SK-N-SH (cell line): ENCODE measurements at regions not wholly inside any gene's neighbourhood (a gene's known extent, or its start where the extent isn't known, plus 50 kb on each side); places are given as distances from the start of the nearest gene placed in this dataset.

Experiments
- CTCF ChIA-PET: fragments of 300-600, 350-600 bp; formaldehyde crosslinking; extraction: SDS; loops from one replicate; lab custom pipeline; 2021; lab: Yijun Ruan, JAX
- POLR2A ChIA-PET: fragments of 350-600 bp; sonication (Branson Sonifier 250); formaldehyde crosslinking; extraction: SDS; loops from one replicate; lab custom pipeline; 2020; ENCODE audit warnings: antibody characterized with exemption, inconsistent platforms; lab: Yijun Ruan, JAX
- DNase-seq: peaks from one replicate; pipeline ENCODE4 v3.0.0; 2012
- H2AFZ ChIP-seq: fragments of 200-600 bp; sonication (generic); 2 replicates; pipeline ENCODE4 v1.8.1; 2016; ENCODE audit warnings: antibody characterized with exemption, mild to moderate bottlenecking, low read depth
- H3F3A ChIP-seq: fragments of 200-600 bp; sonication (generic); replicated peaks from 2 replicates; pipeline ENCODE3; 2016; ENCODE audit warnings: antibody characterized with exemption, mild to moderate bottlenecking; ENCODE audit not compliant: insufficient read depth
- H3K27ac ChIP-seq, 2 experiments: fragments of 200-500 bp in 1 of 2; fragments of 200-600 bp in 1 of 2; sonication (Bioruptor generic) in 1 of 2; sonication (generic), shearing (Covaris generic) in 1 of 2; 2 replicates each; pipeline versions ENCODE4 v1.5.1 to v1.6.1; 2014 to 2016; ENCODE audit warnings: low read depth in 2 of 2, inconsistent platforms in 1 of 2, low read length in 1 of 2, mild to moderate bottlenecking in 1 of 2, mixed read lengths in 1 of 2
- H3K27me3 ChIP-seq: fragments of 200-600 bp; sonication (generic), shearing (Covaris generic); 2 replicates; pipeline ENCODE4 v1.6.1; 2016; ENCODE audit warnings: mixed run types; ENCODE audit not compliant: insufficient read depth
- H3K36me3 ChIP-seq, 2 experiments: fragments of 200-500 bp in 1 of 2; fragments of 200-600 bp in 1 of 2; sonication (Bioruptor generic) in 1 of 2; sonication (generic) in 1 of 2; replicated peaks in 1 of 2; 2 replicates each; pipeline versions ENCODE3 to v1.5.1; 2014 to 2016; ENCODE audit warnings: low read length in 1 of 2, mild to moderate bottlenecking in 1 of 2; ENCODE audit not compliant: insufficient read depth in 2 of 2, control insufficient read depth in 1 of 2
- H3K4me1 ChIP-seq, 2 experiments: fragments of 200-500 bp in 1 of 2; fragments of 200-600 bp in 1 of 2; sonication (Bioruptor generic) in 1 of 2; sonication (generic), shearing (Covaris generic) in 1 of 2; 2 replicates each; pipeline versions ENCODE4 v1.5.1 to v1.6.1; 2014 to 2016; ENCODE audit warnings: low read depth in 1 of 2, low read length in 1 of 2, mixed run types in 1 of 2; ENCODE audit not compliant: insufficient read depth in 2 of 2, control insufficient read depth in 1 of 2
- H3K4me2 ChIP-seq: fragments of 200-600 bp; sonication (generic), shearing (Covaris generic); 2 replicates; pipeline ENCODE4 v1.6.1; 2017; ENCODE audit warnings: mixed run types
- H3K4me3 ChIP-seq, 2 experiments: fragments of 200-500 bp in 1 of 2; fragments of 200-600 bp in 1 of 2; sonication (Bioruptor generic) in 1 of 2; sonication (generic), shearing (Covaris generic) in 1 of 2; 2 replicates each; pipeline versions ENCODE4 v1.5.1 to v1.8.1; 2014 to 2016; ENCODE audit warnings: low read depth in 2 of 2, inconsistent platforms in 1 of 2, low read length in 1 of 2, mild to moderate bottlenecking in 1 of 2, mixed read lengths in 1 of 2, moderate library complexity in 1 of 2
- H3K79me2 ChIP-seq: fragments of 200-600 bp; sonication (generic); 2 replicates; pipeline ENCODE4 v1.8.1; 2017; ENCODE audit warnings: mild to moderate bottlenecking; ENCODE audit not compliant: insufficient read depth
- H3K9ac ChIP-seq: fragments of 200-600 bp; sonication (generic); 2 replicates; pipeline ENCODE4 v1.6.1; 2017; ENCODE audit warnings: mixed run types
- H3K9me2 ChIP-seq: fragments of 200-600 bp; sonication (generic); 2 replicates; pipeline ENCODE4 v1.6.1; 2017; ENCODE audit warnings: mixed run types
- H3K9me3 ChIP-seq: fragments of 200-600 bp; sonication (generic); 2 replicates; pipeline ENCODE4 v1.6.1; 2017; ENCODE audit warnings: mixed run types, mild to moderate bottlenecking, moderate library complexity
- H4K20me1 ChIP-seq: fragments of 200-600 bp; sonication (generic); 2 replicates; pipeline ENCODE4 v1.6.1; 2017; ENCODE audit warnings: mild to moderate bottlenecking, mixed run types; ENCODE audit not compliant: insufficient read depth
- EP300 ChIP-seq, 2 experiments: IDR thresholded peaks; 2 replicates each; pipeline versions ENCODE4 v1.4.0 to v1.6.1; 2012; ENCODE audit warnings: borderline replicate concordance in 1 of 2, low read depth in 1 of 2, low read length in 1 of 2
- FOSL2 ChIP-seq: IDR thresholded peaks from 2 replicates; pipeline ENCODE4 v1.4.0; 2012; ENCODE audit warnings: low read depth, mild to moderate bottlenecking, moderate library complexity, borderline replicate concordance
- GABPA ChIP-seq: IDR thresholded peaks from 2 replicates; pipeline ENCODE4 v1.4.0; 2012; ENCODE audit warnings: low read depth, mild to moderate bottlenecking
- JUND ChIP-seq: IDR thresholded peaks from 2 replicates; pipeline ENCODE4 v1.4.0; 2012
- NRF1 ChIP-seq: IDR thresholded peaks from 2 replicates; pipeline ENCODE4 v1.6.1; 2012; ENCODE audit warnings: low read depth, mild to moderate bottlenecking, low read length
- POLR2AphosphoS5 ChIP-seq: IDR thresholded peaks from 2 replicates; pipeline ENCODE4 v1.6.1; 2012; ENCODE audit warnings: low read depth, low read length
- RFX5 ChIP-seq: IDR thresholded peaks from 2 replicates; pipeline ENCODE4 v1.6.1; 2012; ENCODE audit warnings: mild to moderate bottlenecking, improper control_type of control experiment, low read length
- RXRA ChIP-seq: IDR thresholded peaks from 2 replicates; pipeline ENCODE4 v1.4.0; 2012; ENCODE audit warnings: low read depth, mild to moderate bottlenecking, borderline replicate concordance
- SIN3A ChIP-seq: IDR thresholded peaks from 2 replicates; pipeline ENCODE4 v1.6.1; 2012; ENCODE audit warnings: low read depth, mild to moderate bottlenecking, low read length, moderate library complexity, borderline replicate concordance
- SMC3 ChIP-seq: IDR thresholded peaks from 2 replicates; pipeline ENCODE4 v1.6.1; 2012; ENCODE audit warnings: low read depth, low read length, improper control_type of control experiment
- TCF12 ChIP-seq: IDR thresholded peaks from 2 replicates; pipeline ENCODE4 v1.4.0; 2012
- YY1 ChIP-seq: IDR thresholded peaks from 2 replicates; pipeline ENCODE4 v1.4.0; 2012; ENCODE audit warnings: low read depth, mild to moderate bottlenecking
- WGBS: methylation state at CpG from one replicate; pipeline ENCODE4 v1.1.6; 2017; ENCODE audit warnings: low lambda C conversion rate; 5-methylcytosine and 5-hydroxymethylcytosine counted together
- TF ChIP-seq, protein P1 (sequence below): IDR thresholded peaks from 2 replicates; pipeline ENCODE4 v1.4.0; 2012; ENCODE audit warnings: low read depth, borderline replicate concordance
- TF ChIP-seq, protein P2 (sequence below): fragments of 150-350 bp; IDR thresholded peaks from 2 replicates; pipeline ENCODE4 v1.6.1; 2016; ENCODE audit warnings: mild to moderate bottlenecking, low read depth, low read length
- TF ChIP-seq, protein P3 (sequence below): fragments of 150-350 bp; IDR thresholded peaks from 2 replicates; pipeline ENCODE4 v1.6.1; 2017; ENCODE audit warnings: antibody characterized with exemption, low read length, low read depth, borderline replicate concordance
- TF ChIP-seq, protein P4 (sequence below): IDR thresholded peaks from 2 replicates; pipeline ENCODE4 v1.4.0; 2012; ENCODE audit warnings: low read depth
- TF ChIP-seq, protein P5 (sequence below): IDR thresholded peaks from 2 replicates; pipeline ENCODE4 v1.4.0; 2012; ENCODE audit warnings: low read depth, borderline replicate concordance

DNA sequence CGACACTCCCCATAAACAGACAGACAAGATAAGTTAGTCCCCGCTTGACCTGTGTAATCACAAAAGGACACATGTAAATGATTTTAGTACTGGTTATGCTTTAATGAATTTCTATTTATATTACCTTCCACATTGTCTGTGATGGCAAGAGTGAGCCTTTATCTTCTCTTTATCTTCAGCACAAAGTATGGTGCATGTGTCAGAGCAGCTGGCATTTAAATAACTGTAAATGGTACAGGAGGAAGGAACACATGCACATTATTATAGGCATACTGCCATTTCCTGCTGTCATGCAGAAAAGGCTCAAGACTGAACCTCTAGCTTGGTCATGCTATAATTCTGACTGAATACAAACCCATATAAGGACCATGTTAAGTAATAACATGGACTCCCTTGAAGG, 1342.7 kb upstream of the TENM4 start (continued):
- TF ChIP-seq, protein P1, sequence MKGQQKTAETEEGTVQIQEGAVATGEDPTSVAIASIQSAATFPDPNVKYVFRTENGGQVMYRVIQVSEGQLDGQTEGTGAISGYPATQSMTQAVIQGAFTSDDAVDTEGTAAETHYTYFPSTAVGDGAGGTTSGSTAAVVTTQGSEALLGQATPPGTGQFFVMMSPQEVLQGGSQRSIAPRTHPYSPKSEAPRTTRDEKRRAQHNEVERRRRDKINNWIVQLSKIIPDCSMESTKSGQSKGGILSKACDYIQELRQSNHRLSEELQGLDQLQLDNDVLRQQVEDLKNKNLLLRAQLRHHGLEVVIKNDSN: no peak
- no peak for TF ChIP-seq GABPA

DNA sequence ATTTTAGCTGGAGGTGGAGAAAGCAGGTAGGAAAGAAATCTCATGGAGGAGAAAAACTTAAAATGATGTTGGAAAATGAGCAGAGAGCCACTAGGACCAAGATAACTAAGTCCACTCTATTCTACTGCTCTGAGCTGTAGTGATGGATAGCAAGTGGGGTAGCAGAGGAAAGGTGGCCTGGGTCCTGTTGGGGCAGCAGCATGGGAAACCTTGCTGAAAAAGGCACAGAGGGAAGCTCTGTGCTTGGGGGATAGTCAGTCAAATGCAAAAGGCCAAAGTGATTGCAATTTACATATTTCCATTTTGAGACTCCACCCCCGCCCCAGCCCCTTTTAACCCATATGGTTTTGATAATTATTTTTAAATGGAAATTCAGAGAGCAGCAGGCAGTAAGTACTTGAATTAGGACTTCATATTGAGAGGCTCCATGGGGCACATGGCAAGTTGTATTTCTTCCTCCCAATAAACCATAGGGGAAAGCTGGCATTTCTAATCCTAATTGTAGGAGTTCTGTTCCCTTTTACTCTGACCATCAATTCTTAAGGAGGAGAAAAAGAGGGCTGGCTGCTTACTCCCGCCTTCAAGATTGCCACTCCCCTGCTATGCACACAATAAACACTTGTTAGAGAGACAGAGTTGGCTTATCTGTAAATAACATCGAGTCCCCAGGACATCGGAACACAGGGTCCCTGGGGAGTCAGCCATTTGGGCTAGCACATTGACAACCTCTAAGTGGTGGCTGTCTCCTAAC, 1341.5 kb upstream of the TENM4 start:
- POLR2A ChIA-PET: no interaction called here
- H3K79me2 ChIP-seq: no peaks in the 10 kb centered on the region
- WGBS: 33% methylated on average over 4 of the region's 4 CpGs

DNA sequence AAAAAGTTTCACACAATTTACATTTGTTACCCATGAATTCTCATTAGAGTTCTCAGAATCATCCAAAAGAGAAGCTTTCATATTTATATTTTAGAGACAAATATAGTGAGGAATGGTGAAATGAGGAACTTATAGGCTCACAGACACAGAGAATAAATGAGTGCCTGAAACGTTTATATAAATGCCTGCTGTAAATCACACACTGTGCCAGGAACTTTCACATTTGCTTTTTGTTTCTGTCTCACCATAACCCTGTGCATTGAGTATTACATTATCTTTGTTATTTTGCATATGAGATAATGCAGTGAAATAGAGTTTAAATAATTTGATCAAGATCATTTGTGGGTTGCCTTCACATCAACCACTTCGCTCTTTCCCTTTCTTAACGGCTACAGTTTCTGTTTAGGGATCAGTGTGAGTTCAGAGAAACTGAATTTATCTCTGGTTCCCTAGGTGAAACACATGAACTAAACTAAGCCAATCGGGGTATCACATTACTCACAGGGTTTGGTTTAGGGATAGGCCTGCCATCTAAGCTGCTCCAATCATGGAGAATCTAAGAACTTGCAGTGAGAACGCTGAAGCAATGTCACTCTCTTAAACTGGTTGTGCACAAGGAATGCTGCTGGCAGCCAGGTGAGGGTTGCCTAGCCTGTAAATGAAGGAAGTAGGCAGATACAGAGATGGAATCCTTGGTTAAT, 1339.2 kb upstream of the TENM4 start:
- DNase-seq: no peak
- 28% methylated on average over 5 of the region's 5 CpGs for WGBS
- Histone ChIP-seq H4K20me1 (no peaks in the 10 kb centered on the region), H3K79me2 (no peaks in the 10 kb centered on the region), H2AFZ (no peak overlapping the region), H3K9ac (no peak overlapping the region), H3F3A (no peaks in the 10 kb centered on the region), H3K36me3 (no peaks in the 10 kb centered on the region), H3K4me3 (no peak overlapping the region), H3K4me2 (no peak overlapping the region), H3K9me2 (no peaks in the 10 kb centered on the region), H3K27me3 (no peaks in the 10 kb centered on the region), H3K4me1 (peaks cover 0 to 6% of the 10 kb centered on the region in 2 experiments; a peak in 3 of 4 replicates), H3K9me3 (no peaks in the 10 kb centered on the region), H3K27ac (no peak overlapping the region)
- CTCF ChIA-PET: no interaction called here
- POLR2A ChIA-PET: no interaction called here
- TF ChIP-seq, protein P2, sequence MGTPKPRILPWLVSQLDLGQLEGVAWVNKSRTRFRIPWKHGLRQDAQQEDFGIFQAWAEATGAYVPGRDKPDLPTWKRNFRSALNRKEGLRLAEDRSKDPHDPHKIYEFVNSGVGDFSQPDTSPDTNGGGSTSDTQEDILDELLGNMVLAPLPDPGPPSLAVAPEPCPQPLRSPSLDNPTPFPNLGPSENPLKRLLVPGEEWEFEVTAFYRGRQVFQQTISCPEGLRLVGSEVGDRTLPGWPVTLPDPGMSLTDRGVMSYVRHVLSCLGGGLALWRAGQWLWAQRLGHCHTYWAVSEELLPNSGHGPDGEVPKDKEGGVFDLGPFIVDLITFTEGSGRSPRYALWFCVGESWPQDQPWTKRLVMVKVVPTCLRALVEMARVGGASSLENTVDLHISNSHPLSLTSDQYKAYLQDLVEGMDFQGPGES: no peak
- TF ChIP-seq, protein P3, sequence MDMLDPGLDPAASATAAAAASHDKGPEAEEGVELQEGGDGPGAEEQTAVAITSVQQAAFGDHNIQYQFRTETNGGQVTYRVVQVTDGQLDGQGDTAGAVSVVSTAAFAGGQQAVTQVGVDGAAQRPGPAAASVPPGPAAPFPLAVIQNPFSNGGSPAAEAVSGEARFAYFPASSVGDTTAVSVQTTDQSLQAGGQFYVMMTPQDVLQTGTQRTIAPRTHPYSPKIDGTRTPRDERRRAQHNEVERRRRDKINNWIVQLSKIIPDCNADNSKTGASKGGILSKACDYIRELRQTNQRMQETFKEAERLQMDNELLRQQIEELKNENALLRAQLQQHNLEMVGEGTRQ: no peak
- TF ChIP-seq, protein P4, sequence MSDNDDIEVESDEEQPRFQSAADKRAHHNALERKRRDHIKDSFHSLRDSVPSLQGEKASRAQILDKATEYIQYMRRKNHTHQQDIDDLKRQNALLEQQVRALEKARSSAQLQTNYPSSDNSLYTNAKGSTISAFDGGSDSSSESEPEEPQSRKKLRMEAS: no peak
- TF ChIP-seq RFX5 (no peak), POLR2AphosphoS5 (no peak), FOSL2 (no peak)

More for the DNA sequence above, 1341.5 kb upstream of the TENM4 start:
- H3K9me3 ChIP-seq: no peaks in the 10 kb centered on the region
- H3K27ac ChIP-seq: no peak overlapping the region
- no peaks in the 10 kb centered on the region for H3F3A ChIP-seq
- CTCF ChIA-PET: no interaction called here
- H3K4me1 ChIP-seq: peaks cover 0 to 6% of the 10 kb centered on the region in 2 experiments; a peak in 3 of 4 replicates
- no peak overlapping the region for H3K4me2 ChIP-seq
- no peaks in the 10 kb centered on the region for H3K9me2 ChIP-seq
- no peak for DNase-seq
- no peak overlapping the region for H2AFZ ChIP-seq
- no peaks in the 10 kb centered on the region for H3K27me3 ChIP-seq
- no peaks in the 10 kb centered on the region for H4K20me1 ChIP-seq
- H3K36me3 ChIP-seq: no peaks in the 10 kb centered on the region
- TF ChIP-seq JUND (no peak), EP300 (IDR thresholded peaks at IDR 0.05; ENCODE audit: borderline replicate concordance in 1 of 2, low read depth in 1 of 2, low read length in 1 of 2) (no peak), YY1 (no peak), TCF12 (no peak), POLR2AphosphoS5 (no peak), NRF1 (no peak), RXRA (no peak), SIN3A (no peak), SMC3 (no peak)
- TF ChIP-seq, protein P5, sequence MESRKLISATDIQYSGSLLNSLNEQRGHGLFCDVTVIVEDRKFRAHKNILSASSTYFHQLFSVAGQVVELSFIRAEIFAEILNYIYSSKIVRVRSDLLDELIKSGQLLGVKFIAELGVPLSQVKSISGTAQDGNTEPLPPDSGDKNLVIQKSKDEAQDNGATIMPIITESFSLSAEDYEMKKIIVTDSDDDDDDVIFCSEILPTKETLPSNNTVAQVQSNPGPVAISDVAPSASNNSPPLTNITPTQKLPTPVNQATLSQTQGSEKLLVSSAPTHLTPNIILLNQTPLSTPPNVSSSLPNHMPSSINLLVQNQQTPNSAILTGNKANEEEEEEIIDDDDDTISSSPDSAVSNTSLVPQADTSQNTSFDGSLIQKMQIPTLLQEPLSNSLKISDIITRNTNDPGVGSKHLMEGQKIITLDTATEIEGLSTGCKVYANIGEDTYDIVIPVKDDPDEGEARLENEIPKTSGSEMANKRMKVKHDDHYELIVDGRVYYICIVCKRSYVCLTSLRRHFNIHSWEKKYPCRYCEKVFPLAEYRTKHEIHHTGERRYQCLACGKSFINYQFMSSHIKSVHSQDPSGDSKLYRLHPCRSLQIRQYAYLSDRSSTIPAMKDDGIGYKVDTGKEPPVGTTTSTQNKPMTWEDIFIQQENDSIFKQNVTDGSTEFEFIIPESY: no peak
- no peak overlapping the region for H3K4me3 ChIP-seq
- H3K9ac ChIP-seq: no peak overlapping the region
